Liver (tissue), 8 donors: ENCODE measurements at regions not wholly inside any gene's neighbourhood (a gene's known extent, or its start where the extent isn't known, plus 50 kb on each side); places are given as distances from the start of the nearest gene placed in this dataset.

Source experiments
- DNase-seq: peaks from one replicate; pipeline ENCODE4 v3.0.0-alpha.2; 2017; ENCODE audit warnings: low spot score
- H3K27ac ChIP-seq, 2 donors: one replicate each; pipeline ENCODE4 v1.7.0; 2013; ENCODE audit warnings: inconsistent platforms in 2 of 2, low read length in 2 of 2, control low read depth in 1 of 2, low read depth in 1 of 2, mild to moderate bottlenecking in 1 of 2
- H3K27me3 ChIP-seq, 4 donors: one replicate each; pipeline versions ENCODE4 v1.6.1 to v1.7.0; 2013; ENCODE audit warnings: low read length in 3 of 4, inconsistent platforms in 1 of 4, mild to moderate bottlenecking in 1 of 4, moderate library complexity in 1 of 4; ENCODE audit not compliant: control insufficient read depth in 4 of 4, insufficient read depth in 4 of 4
- H3K36me3 ChIP-seq, 4 donors: one replicate each; pipeline versions ENCODE4 v1.6.1 to v1.7.0; 2013; ENCODE audit warnings: low read length in 3 of 4, mild to moderate bottlenecking in 3 of 4, low read depth in 1 of 4, moderate library complexity in 1 of 4; ENCODE audit not compliant: control insufficient read depth in 4 of 4, insufficient read depth in 3 of 4
- H3K4me1 ChIP-seq, 4 donors: one replicate each; pipeline versions ENCODE4 v1.6.1 to v1.7.0; 2013; ENCODE audit warnings: low read length in 3 of 4, mild to moderate bottlenecking in 3 of 4, moderate library complexity in 1 of 4; ENCODE audit not compliant: control insufficient read depth in 4 of 4, insufficient read depth in 4 of 4
- H3K4me3 ChIP-seq, 3 donors: one replicate each; pipeline versions ENCODE4 v1.6.1 to v1.7.0; 2013; ENCODE audit warnings: low read length in 3 of 3, control low read depth in 1 of 3, low read depth in 1 of 3, mild to moderate bottlenecking in 1 of 3
- H3K9ac ChIP-seq, 2 donors: one replicate each; pipeline ENCODE4 v1.7.0; 2013; ENCODE audit warnings: low read length in 2 of 2, mild to moderate bottlenecking in 2 of 2, moderate library complexity in 2 of 2, control low read depth in 1 of 2, low read depth in 1 of 2
- H3K9me3 ChIP-seq, 4 donors: one replicate each; pipeline versions ENCODE4 v1.6.1 to v1.7.0; 2013; ENCODE audit warnings: low read length in 3 of 4; ENCODE audit not compliant: control insufficient read depth in 4 of 4
- EGR1 ChIP-seq, 2 donors: IDR thresholded peaks; 2 replicates each; pipeline ENCODE4 v1.6.1; 2016 to 2018; ENCODE audit warnings: antibody characterized with exemption in 2 of 2, low read depth in 2 of 2
- FOXA1 ChIP-seq: IDR thresholded peaks from 2 replicates; pipeline ENCODE4 v1.6.1; 2016; ENCODE audit warnings: antibody characterized with exemption
- FOXA2 ChIP-seq: IDR thresholded peaks from 2 replicates; pipeline ENCODE4 v1.6.1; 2016; ENCODE audit warnings: antibody characterized with exemption
- GABPA ChIP-seq, 2 donors: IDR thresholded peaks in 1 of 2; conservative IDR thresholded peaks in 1 of 2; 2 replicates each; pipeline ENCODE4 v1.6.1; 2016; ENCODE audit warnings: antibody characterized with exemption in 2 of 2, mild to moderate bottlenecking in 1 of 2, moderate library complexity in 1 of 2
- HNF4G ChIP-seq: IDR thresholded peaks from 2 replicates; pipeline ENCODE4 v1.6.1; 2016; ENCODE audit warnings: antibody characterized with exemption
- NR2F2 ChIP-seq: IDR thresholded peaks from 2 replicates; pipeline ENCODE4 v1.6.1; 2016; ENCODE audit warnings: antibody characterized with exemption
- RAD21 ChIP-seq, 2 donors: IDR thresholded peaks; 2 replicates each; pipeline ENCODE4 v1.6.1; 2016; ENCODE audit warnings: antibody characterized with exemption in 2 of 2, mild to moderate bottlenecking in 2 of 2
- RXRA ChIP-seq, 2 donors: IDR thresholded peaks; 2 replicates each; pipeline ENCODE4 v1.6.1; 2017 to 2018; ENCODE audit warnings: antibody characterized with exemption in 2 of 2, mild to moderate bottlenecking in 1 of 2
- SP1 ChIP-seq: IDR thresholded peaks from 2 replicates; pipeline ENCODE4 v1.6.1; 2018; ENCODE audit warnings: antibody characterized with exemption, mild to moderate bottlenecking
- TAF1 ChIP-seq: conservative IDR thresholded peaks from 2 replicates; pipeline ENCODE4 v1.6.1; 2016; ENCODE audit warnings: antibody characterized with exemption, mild to moderate bottlenecking
- YY1 ChIP-seq: IDR thresholded peaks from 2 replicates; pipeline ENCODE4 v1.6.1; 2016; ENCODE audit warnings: antibody characterized with exemption, mild to moderate bottlenecking
- WGBS: extraction: QIAGEN DNeasy Blood & Tissue Kit; methylation state at CpG from one replicate; pipeline ENCODE4 v1.1.7; 2013; 5-methylcytosine and 5-hydroxymethylcytosine counted together
- TF ChIP-seq, protein P1 (sequence below): IDR thresholded peaks from 2 replicates; pipeline ENCODE4 v1.6.1; 2016; ENCODE audit warnings: antibody characterized with exemption
- TF ChIP-seq, protein P2 (sequence below): IDR thresholded peaks from 2 replicates; pipeline ENCODE4 v1.6.1; 2016; ENCODE audit warnings: antibody characterized with exemption, mild to moderate bottlenecking
- TF ChIP-seq, protein P3 (sequence below): IDR thresholded peaks from 2 replicates; pipeline ENCODE4 v1.6.1; 2016; ENCODE audit warnings: antibody characterized with exemption
- TF ChIP-seq, protein P4 (sequence below): IDR thresholded peaks from 2 replicates; pipeline ENCODE4 v1.6.1; 2016; ENCODE audit warnings: antibody characterized with exemption
- TF ChIP-seq, protein P5 (sequence below): fragments of 150-350 bp; IDR thresholded peaks from 2 replicates; pipeline ENCODE4 v1.5.1; 2017; ENCODE audit warnings: improper control_type of control experiment, low read depth, low read length; ENCODE audit not compliant: missing input control
- donor health status: healthy.
- donor health status: healthy.
- donor health status: healthy.
- donor health status: healthy.
- donor health status: healthy.

DNA sequence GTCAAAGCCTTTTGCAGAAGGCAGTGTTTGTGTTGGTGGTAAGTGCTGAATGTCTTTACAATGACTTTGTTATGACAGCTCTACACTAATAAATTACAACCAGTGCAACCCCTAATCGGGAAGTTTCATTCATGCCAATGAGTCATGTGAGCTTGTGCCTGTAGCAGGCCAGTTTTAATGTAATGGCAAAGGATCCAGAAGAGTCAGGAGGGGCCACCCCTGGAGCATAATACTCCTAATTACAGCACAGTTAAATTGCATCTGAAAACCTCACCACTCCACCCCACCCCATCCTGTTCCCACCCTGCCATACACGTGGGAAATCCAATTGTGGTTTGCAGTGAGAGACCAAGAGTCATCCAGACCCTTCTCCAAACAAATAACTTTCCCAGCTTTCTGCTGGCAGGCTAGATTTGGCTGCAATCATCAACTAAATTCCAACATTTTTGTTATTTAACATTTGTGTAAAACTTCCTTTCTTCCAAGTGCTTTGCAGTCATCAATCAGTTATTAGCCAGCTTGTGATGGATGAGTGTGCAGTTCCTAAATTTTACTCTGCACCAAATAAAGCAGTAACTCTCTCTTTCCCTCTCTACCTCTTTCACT is 277.3 kb upstream of the FAT3 start:
- Histone ChIP-seq H3K9ac (no peak overlapping the region), H3K4me3 (no peak overlapping the region), H3K27ac (no peak overlapping the region), H3K27me3 (no peaks in the 10 kb centered on the region), H3K9me3 (no peaks in the 10 kb centered on the region), H3K36me3 (no peaks in the 10 kb centered on the region), H3K4me1 (no peaks in the 10 kb centered on the region)
- no peak for DNase-seq
- WGBS: 49% methylated on average over 2 of the region's 2 CpGs
- TF ChIP-seq NR2F2 (no peak), HNF4G (no peak), RAD21 (IDR thresholded peaks at IDR 0.05) (no peak), FOXA2 (no peak), TAF1 (no peak), SP1 (no peak), GABPA (IDR thresholded peaks at IDR 0.05 in 1 of 2, conservative IDR thresholded peaks at IDR 0.05 in 1 of 2) (no peak), YY1 (no peak), EGR1 (IDR thresholded peaks at IDR 0.05; ENCODE audit: low read depth in 2 of 2) (no peak), FOXA1 (no peak), RXRA (IDR thresholded peaks at IDR 0.05) (no peak)
- TF ChIP-seq, protein P1, sequence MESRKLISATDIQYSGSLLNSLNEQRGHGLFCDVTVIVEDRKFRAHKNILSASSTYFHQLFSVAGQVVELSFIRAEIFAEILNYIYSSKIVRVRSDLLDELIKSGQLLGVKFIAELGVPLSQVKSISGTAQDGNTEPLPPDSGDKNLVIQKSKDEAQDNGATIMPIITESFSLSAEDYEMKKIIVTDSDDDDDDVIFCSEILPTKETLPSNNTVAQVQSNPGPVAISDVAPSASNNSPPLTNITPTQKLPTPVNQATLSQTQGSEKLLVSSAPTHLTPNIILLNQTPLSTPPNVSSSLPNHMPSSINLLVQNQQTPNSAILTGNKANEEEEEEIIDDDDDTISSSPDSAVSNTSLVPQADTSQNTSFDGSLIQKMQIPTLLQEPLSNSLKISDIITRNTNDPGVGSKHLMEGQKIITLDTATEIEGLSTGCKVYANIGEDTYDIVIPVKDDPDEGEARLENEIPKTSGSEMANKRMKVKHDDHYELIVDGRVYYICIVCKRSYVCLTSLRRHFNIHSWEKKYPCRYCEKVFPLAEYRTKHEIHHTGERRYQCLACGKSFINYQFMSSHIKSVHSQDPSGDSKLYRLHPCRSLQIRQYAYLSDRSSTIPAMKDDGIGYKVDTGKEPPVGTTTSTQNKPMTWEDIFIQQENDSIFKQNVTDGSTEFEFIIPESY: no peak
- TF ChIP-seq, protein P2, sequence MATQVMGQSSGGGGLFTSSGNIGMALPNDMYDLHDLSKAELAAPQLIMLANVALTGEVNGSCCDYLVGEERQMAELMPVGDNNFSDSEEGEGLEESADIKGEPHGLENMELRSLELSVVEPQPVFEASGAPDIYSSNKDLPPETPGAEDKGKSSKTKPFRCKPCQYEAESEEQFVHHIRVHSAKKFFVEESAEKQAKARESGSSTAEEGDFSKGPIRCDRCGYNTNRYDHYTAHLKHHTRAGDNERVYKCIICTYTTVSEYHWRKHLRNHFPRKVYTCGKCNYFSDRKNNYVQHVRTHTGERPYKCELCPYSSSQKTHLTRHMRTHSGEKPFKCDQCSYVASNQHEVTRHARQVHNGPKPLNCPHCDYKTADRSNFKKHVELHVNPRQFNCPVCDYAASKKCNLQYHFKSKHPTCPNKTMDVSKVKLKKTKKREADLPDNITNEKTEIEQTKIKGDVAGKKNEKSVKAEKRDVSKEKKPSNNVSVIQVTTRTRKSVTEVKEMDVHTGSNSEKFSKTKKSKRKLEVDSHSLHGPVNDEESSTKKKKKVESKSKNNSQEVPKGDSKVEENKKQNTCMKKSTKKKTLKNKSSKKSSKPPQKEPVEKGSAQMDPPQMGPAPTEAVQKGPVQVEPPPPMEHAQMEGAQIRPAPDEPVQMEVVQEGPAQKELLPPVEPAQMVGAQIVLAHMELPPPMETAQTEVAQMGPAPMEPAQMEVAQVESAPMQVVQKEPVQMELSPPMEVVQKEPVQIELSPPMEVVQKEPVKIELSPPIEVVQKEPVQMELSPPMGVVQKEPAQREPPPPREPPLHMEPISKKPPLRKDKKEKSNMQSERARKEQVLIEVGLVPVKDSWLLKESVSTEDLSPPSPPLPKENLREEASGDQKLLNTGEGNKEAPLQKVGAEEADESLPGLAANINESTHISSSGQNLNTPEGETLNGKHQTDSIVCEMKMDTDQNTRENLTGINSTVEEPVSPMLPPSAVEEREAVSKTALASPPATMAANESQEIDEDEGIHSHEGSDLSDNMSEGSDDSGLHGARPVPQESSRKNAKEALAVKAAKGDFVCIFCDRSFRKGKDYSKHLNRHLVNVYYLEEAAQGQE: no peak
- TF ChIP-seq, protein P3, sequence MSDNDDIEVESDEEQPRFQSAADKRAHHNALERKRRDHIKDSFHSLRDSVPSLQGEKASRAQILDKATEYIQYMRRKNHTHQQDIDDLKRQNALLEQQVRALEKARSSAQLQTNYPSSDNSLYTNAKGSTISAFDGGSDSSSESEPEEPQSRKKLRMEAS: no peak
- TF ChIP-seq, protein P4, sequence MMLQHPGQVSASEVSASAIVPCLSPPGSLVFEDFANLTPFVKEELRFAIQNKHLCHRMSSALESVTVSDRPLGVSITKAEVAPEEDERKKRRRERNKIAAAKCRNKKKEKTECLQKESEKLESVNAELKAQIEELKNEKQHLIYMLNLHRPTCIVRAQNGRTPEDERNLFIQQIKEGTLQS: no peak
- TF ChIP-seq, protein P5, sequence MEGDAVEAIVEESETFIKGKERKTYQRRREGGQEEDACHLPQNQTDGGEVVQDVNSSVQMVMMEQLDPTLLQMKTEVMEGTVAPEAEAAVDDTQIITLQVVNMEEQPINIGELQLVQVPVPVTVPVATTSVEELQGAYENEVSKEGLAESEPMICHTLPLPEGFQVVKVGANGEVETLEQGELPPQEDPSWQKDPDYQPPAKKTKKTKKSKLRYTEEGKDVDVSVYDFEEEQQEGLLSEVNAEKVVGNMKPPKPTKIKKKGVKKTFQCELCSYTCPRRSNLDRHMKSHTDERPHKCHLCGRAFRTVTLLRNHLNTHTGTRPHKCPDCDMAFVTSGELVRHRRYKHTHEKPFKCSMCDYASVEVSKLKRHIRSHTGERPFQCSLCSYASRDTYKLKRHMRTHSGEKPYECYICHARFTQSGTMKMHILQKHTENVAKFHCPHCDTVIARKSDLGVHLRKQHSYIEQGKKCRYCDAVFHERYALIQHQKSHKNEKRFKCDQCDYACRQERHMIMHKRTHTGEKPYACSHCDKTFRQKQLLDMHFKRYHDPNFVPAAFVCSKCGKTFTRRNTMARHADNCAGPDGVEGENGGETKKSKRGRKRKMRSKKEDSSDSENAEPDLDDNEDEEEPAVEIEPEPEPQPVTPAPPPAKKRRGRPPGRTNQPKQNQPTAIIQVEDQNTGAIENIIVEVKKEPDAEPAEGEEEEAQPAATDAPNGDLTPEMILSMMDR: no peak
